Aorta (tissue), 5 donors: ENCODE measurements at regions not wholly inside any gene's neighbourhood (a gene's known extent, or its start where the extent isn't known, plus 50 kb on each side); places are given as distances from the start of the nearest gene placed in this dataset.

Experiments
- ATAC-seq: fragments of 200-7000 bp; cut with Tn5 transposase; one replicate; pipeline ENCODE4 v1.9.1; 2022; ENCODE audit warnings: moderate library complexity; ENCODE audit not compliant: low FRiP score
- DNase-seq, 2 donors: peaks; one replicate each; pipeline ENCODE4 v3.0.0-alpha.2; 2020
- H3K27ac ChIP-seq, 2 donors: one replicate each; pipeline ENCODE4 v1.5.1; 2013; ENCODE audit warnings: low read length in 2 of 2, mild to moderate bottlenecking in 2 of 2, moderate library complexity in 2 of 2, control low read depth in 1 of 2, inconsistent platforms in 1 of 2, low read depth in 1 of 2
- H3K27me3 ChIP-seq, 2 donors: one replicate each; pipeline ENCODE4 v1.6.1; 2013; ENCODE audit warnings: control low read depth in 1 of 2, low read length in 1 of 2, mild to moderate bottlenecking in 1 of 2, moderate library complexity in 1 of 2; ENCODE audit not compliant: insufficient read depth in 2 of 2, control insufficient read depth in 1 of 2
- H3K36me3 ChIP-seq, 2 donors: one replicate each; pipeline ENCODE4 v1.6.1; 2013; ENCODE audit warnings: control low read depth in 1 of 2, low read length in 1 of 2, mild to moderate bottlenecking in 1 of 2; ENCODE audit not compliant: insufficient read depth in 2 of 2, control insufficient read depth in 1 of 2
- H3K4me1 ChIP-seq, 2 donors: one replicate each; pipeline ENCODE4 v1.6.1; 2013; ENCODE audit warnings: low read length in 2 of 2, control low read depth in 1 of 2, mild to moderate bottlenecking in 1 of 2, moderate library complexity in 1 of 2; ENCODE audit not compliant: insufficient read depth in 2 of 2, control insufficient read depth in 1 of 2
- H3K4me3 ChIP-seq, 2 donors: one replicate each; pipeline ENCODE4 v1.5.1; 2013; ENCODE audit warnings: low read length in 2 of 2, control low read depth in 1 of 2, mild to moderate bottlenecking in 1 of 2
- H3K9me3 ChIP-seq: one replicate; pipeline ENCODE4 v1.6.1; 2013; ENCODE audit warnings: mild to moderate bottlenecking, low read length; ENCODE audit not compliant: control insufficient read depth
- WGBS, 2 donors: extraction: QIAGEN DNeasy Blood & Tissue Kit; methylation state at CpG; one replicate each; pipeline ENCODE4 v1.1.7; 2013; 5-methylcytosine and 5-hydroxymethylcytosine counted together
- intact Hi-C, 2 donors: fragments of 100-400 bp; cut with DNase I; formaldehyde crosslinking; loops; one replicate each; pipeline versions ENCODE4 v1.14.2 to v1.15.0; 2022
- donor health status: healthy with polysubstance abuse.
- donor health status: Bipolar disorder and iron deficiency.
- donor health status: DM: no; HTN: no; CAD: no.
- donor health status: DM: no; HTN: no; CAD: no.
- donor health status: DM: yes; HTN: yes; CAD: no.

- no peaks in the 10 kb centered on the region for H3K9me3 ChIP-seq
- ATAC-seq (no peak), DNase-seq (no peak)
- H3K27me3 ChIP-seq: no peaks in the 10 kb centered on the region
- no peak overlapping the region for H3K27ac ChIP-seq
- no peaks in the 10 kb centered on the region for H3K4me1 ChIP-seq
- WGBS, 2 donors: 89 to 92% methylated on average over 7 of the region's 7 CpGs
- no peak overlapping the region for H3K4me3 ChIP-seq
- no peaks in the 10 kb centered on the region for H3K36me3 ChIP-seq
- intact Hi-C loops: no loop called here
These were observed 350.7 kb downstream of the GLRX3 start for GRCh38 chr10:130486906-130487305.

GRCh38 chr10:130487566-130487965 lies 351.4 kb downstream of the GLRX3 start:
- Histone ChIP-seq H3K9me3 (no peaks in the 10 kb centered on the region), H3K36me3 (no peaks in the 10 kb centered on the region), H3K27ac (no peak overlapping the region), H3K27me3 (no peaks in the 10 kb centered on the region), H3K4me3 (no peak overlapping the region), H3K4me1 (no peaks in the 10 kb centered on the region)
- WGBS, 2 donors: 65 to 74% methylated on average over 6 of the region's 6 CpGs
- intact Hi-C loops: no loop called here
- ATAC-seq: no peak
- DNase-seq: no peak

GRCh38 chr10:130489891-130490290 lies 353.7 kb downstream of the GLRX3 start:
- 75 to 79% methylated on average over 5 of the region's 5 CpGs for WGBS, 2 donors
- ATAC-seq (no peak), DNase-seq (no peak)
- H3K27me3 ChIP-seq: no peaks in the 10 kb centered on the region
- intact Hi-C loops: no loop called here
- no peaks in the 10 kb centered on the region for H3K9me3 ChIP-seq
- H3K4me1 ChIP-seq: no peaks in the 10 kb centered on the region
- H3K36me3 ChIP-seq: no peaks in the 10 kb centered on the region
- H3K27ac ChIP-seq: no peak overlapping the region
- no peak overlapping the region for H3K4me3 ChIP-seq

GRCh38 chr10:130491011-130491692 lies 355.0 kb downstream of the GLRX3 start:
- 59 to 63% methylated on average over 5 of the region's 5 CpGs for WGBS, 2 donors

GRCh38 chr10:130491693-130492050 lies 355.5 kb downstream of the GLRX3 start:
- no peak for ATAC-seq

More at GRCh38 chr10:130491011-130491692, 355.0 kb downstream of the GLRX3 start:
- Histone ChIP-seq H3K4me1 (no peaks in the 10 kb centered on the region), H3K27me3 (no peaks in the 10 kb centered on the region), H3K4me3 (no peak overlapping the region), H3K27ac (no peak overlapping the region), H3K36me3 (no peaks in the 10 kb centered on the region), H3K9me3 (no peaks in the 10 kb centered on the region)
- no peak for DNase-seq
- intact Hi-C loops: no loop called here
- ATAC-seq: no peak

GRCh38 chr10:130492266-130492934 lies 356.2 kb downstream of the GLRX3 start:
- DNase-seq (no peak), ATAC-seq (no peak)
- H3K27me3 ChIP-seq: no peaks in the 10 kb centered on the region
- 89 to 95% methylated on average over 3 of the region's 3 CpGs for WGBS, 2 donors
- no peaks in the 10 kb centered on the region for H3K36me3 ChIP-seq
- H3K9me3 ChIP-seq: no peaks in the 10 kb centered on the region
- H3K4me1 ChIP-seq: no peaks in the 10 kb centered on the region
- H3K4me3 ChIP-seq: no peak overlapping the region
- no peak overlapping the region for H3K27ac ChIP-seq
- intact Hi-C loops: no loop called here

More at GRCh38 chr10:130491693-130492050, 355.5 kb downstream of the GLRX3 start:
- intact Hi-C loops: no loop called here
- no peak for DNase-seq
- 29 to 35% methylated on average over 7 of the region's 7 CpGs for WGBS, 2 donors
- no peaks in the 10 kb centered on the region for H3K36me3 ChIP-seq
- H3K27me3 ChIP-seq: no peaks in the 10 kb centered on the region
- H3K4me3 ChIP-seq: no peak overlapping the region
- no peak overlapping the region for H3K27ac ChIP-seq
- H3K9me3 ChIP-seq: no peaks in the 10 kb centered on the region
- H3K4me1 ChIP-seq: no peaks in the 10 kb centered on the region

GRCh38 chr10:130493021-130493420 lies 356.8 kb downstream of the GLRX3 start:
- no peaks in the 10 kb centered on the region for H3K9me3 ChIP-seq
- no peaks in the 10 kb centered on the region for H3K4me1 ChIP-seq
- no peaks in the 10 kb centered on the region for H3K27me3 ChIP-seq
- intact Hi-C loops: no loop called here
- DNase-seq: no peak
- no peak overlapping the region for H3K27ac ChIP-seq
- 85 to 91% methylated on average over 13 of the region's 13 CpGs for WGBS, 2 donors
- H3K4me3 ChIP-seq: no peak overlapping the region
- ATAC-seq: no peak
- no peaks in the 10 kb centered on the region for H3K36me3 ChIP-seq

- DNase-seq: no peak
- intact Hi-C loops: no loop called here
- H3K4me3 ChIP-seq: no peak overlapping the region
- H3K4me1 ChIP-seq: no peaks in the 10 kb centered on the region
- no peak overlapping the region for H3K27ac ChIP-seq
- ATAC-seq: no peak
- no peaks in the 10 kb centered on the region for H3K36me3 ChIP-seq
- WGBS, 2 donors: 66 to 74% methylated on average over 25 of the region's 25 CpGs
- H3K27me3 ChIP-seq: no peaks in the 10 kb centered on the region
- H3K9me3 ChIP-seq: no peaks in the 10 kb centered on the region
These were observed 357.4 kb downstream of the GLRX3 start for GRCh38 chr10:130493446-130494145.
